ENCODE measurements at regions not wholly inside any gene's neighbourhood (a gene's known extent, or its start where the extent isn't known, plus 50 kb on each side); places are given as distances from the start of the nearest gene placed in this dataset.

- no peak for TF ChIP-seq NFE2L2 (IDR thresholded peaks at IDR 0.05; ENCODE audit: low read depth, low read length)
- Histone ChIP-seq H3K23ac (ENCODE audit: low read depth, low read length) (no peak overlapping the region), H2BK15ac (ENCODE audit: low read depth, low read length) (no peak overlapping the region), H3K18ac (ENCODE audit: low read depth, low read length) (no peak overlapping the region), H2BK20ac (ENCODE audit: low read depth, low read length) (no peak overlapping the region), H2BK5ac (ENCODE audit: low read depth, low read length, poor library complexity, severe bottlenecking) (no peak overlapping the region), H3K9me3 (ENCODE audit: control insufficient read depth, insufficient read depth, low read length) (no peaks in the 10 kb centered on the region), H2BK120ac (ENCODE audit: low read depth, low read length) (no peak overlapping the region), H2AK5ac (ENCODE audit: low read depth, low read length) (no peak overlapping the region), H3K36me3 (ENCODE audit: control insufficient read depth, insufficient read depth, low read length) (no peaks in the 10 kb centered on the region), H4K8ac (ENCODE audit: low read depth in 2 of 2, low read length in 2 of 2) (no peak overlapping the region), H3K4me1 (ENCODE audit: control insufficient read depth, insufficient read depth, low read length) (no peaks in the 10 kb centered on the region), H4K5ac (ENCODE audit: low read depth, low read length) (no peak overlapping the region), H3K4ac (ENCODE audit: low read depth, low read length) (no peak overlapping the region), H3K9ac (ENCODE audit: low read depth, low read length) (no peak overlapping the region), H3K4me3 (ENCODE audit: insufficient read depth, low read depth, low read length) (no peak overlapping the region), H3K27ac (ENCODE audit: insufficient read depth, low read length) (no peak overlapping the region), H4K91ac (ENCODE audit: insufficient read depth, low read depth, low read length) (no peak overlapping the region), H3K27me3 (ENCODE audit: control insufficient read depth, insufficient read depth, low read length) (peaks cover 3% of the 10 kb centered on the region), H2AFZ (replicated peaks; ENCODE audit: low read length, poor library complexity) (no peak overlapping the region), H3K14ac (replicated peaks; ENCODE audit: low read depth, low read length) (no peak overlapping the region), H3K79me1 (ENCODE audit: low read depth in 1 of 2, low read length in 2 of 2) (no peaks in the 10 kb centered on the region), H3K56ac (ENCODE audit: extremely low read depth, insufficient read depth, low read length) (no peak overlapping the region), H3K9me1 (ENCODE audit: insufficient read depth, low read length) (no peaks in the 10 kb centered on the region), H4K20me1 (ENCODE audit: insufficient read depth, low read length) (no peaks in the 10 kb centered on the region), H3K4me2 (ENCODE audit: low read depth, low read length) (no peak overlapping the region), H2AK9ac (replicated peaks; ENCODE audit: low read depth, low read length, poor library complexity) (no peak overlapping the region)
- no peak for ATAC-seq (ENCODE audit: low read depth)
- dilution Hi-C loops (cut with HindIII; ENCODE audit: low sequenced_read_pairs, unreplicated experiment) (no loop called here), in situ Hi-C loops (cut with MboI; ENCODE audit: low sequenced_read_pairs) (no loop called here), intact Hi-C loops (cut with micrococcal nuclease) (no loop called here)
- ChIA-PET CTCF (interaction anchor here (0.6 kb wide), 1 partner anchor 30 kb away, joined by 3 read pairs; no protein-coding TSS in a partner anchor), POLR2A (ENCODE audit: unreplicated experiment) (no interaction called here)
- DNase-seq: no peak
- no TSS peak for BruUV-seq (replicated peaks)
These were observed 69.8 kb upstream of the CD302 start for GRCh38 chr2:159867567-159868361.

Measured in IMR-90 (cell line).